NCI-H2196 (cell line): ENCODE measurements at regions not wholly inside any gene's neighbourhood (a gene's known extent, or its start where the extent isn't known, plus 50 kb on each side); places are given as distances from the start of the nearest gene placed in this dataset.
"Not testable (repeated sequence)": the region's sequence is repeated elsewhere in the genome, so short reads cannot be mapped to it uniquely, and the experiment has no call there.

Experiments
- DNase-seq: peaks from one replicate; lab custom pipeline; 2025; ENCODE audit not compliant: unreplicated experiment; lab: John Stamatoyannopoulos, UW

GRCh38 chrY:17511984-17512383 is 368.0 kb downstream of the CDY2B start:
- DNase-seq: not testable (repeated sequence)

DNA sequence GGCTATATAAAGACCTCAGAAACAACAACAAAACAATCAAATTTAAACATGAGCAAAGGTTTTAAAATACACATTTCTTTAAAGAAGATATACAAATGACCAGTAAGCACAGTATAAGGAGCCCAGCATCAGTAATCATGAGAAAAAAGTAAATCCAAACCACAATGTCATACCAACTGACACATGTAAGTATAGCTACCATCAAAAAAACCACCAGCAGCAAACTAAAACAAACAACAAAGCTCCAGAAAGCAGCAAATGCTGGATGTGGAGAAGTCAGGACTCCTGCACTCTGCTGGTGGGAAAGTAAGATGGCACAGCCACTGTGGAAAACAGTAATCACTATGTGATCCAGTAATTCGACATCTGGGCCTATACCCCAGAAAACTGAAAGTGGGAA is 368.5 kb downstream of the CDY2B start:
- DNase-seq: not testable (repeated sequence)

DNA sequence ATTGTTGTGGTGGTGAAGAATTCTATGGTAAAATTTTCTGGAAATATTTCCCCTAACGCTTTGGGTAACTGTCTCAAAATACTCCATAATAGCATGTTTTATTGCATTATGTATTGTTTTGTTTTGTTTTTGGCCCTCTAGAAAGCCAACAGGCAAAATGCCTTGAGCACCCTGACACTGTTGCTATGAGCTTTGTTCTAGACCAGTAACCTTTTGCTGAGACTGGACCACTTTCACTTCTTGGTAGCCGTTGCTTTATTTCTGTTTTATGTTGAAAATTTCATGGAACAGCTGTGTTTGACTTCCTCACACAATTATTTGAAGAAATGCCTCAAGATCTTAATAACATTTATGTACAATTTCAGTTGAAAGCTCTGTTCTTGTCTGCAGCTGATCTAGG is 374.2 kb downstream of the CDY2B start:
- DNase-seq: not testable (repeated sequence)

- DNase-seq: not testable (repeated sequence)
Observed at GRCh38 chrY:17484763-17485162, 395.3 kb downstream of the CDY2B start.

DNA sequence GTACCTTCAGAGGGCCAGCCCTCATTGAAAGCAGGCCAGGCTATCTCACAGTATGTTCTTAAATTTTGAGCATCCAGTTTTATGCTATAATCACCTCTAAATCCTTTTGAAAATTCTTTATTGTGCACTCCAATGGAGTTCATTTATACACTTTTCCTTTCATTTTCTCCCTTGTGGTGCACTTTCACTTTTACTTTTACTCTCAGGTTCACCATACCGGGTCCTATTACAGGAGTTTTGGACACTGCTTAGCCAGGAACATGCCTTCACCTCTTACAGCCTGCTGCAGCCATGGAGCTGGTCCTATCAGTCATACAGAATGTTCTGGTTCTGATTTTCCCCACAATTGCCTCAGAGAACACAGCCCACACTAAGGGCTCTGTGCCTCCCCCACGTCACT is 395.9 kb downstream of the CDY2B start:
- DNase-seq: not testable (repeated sequence)

- not testable (repeated sequence) for DNase-seq
Observed at GRCh38 chrY:17481389-17482022, 398.5 kb downstream of the CDY2B start.

DNA sequence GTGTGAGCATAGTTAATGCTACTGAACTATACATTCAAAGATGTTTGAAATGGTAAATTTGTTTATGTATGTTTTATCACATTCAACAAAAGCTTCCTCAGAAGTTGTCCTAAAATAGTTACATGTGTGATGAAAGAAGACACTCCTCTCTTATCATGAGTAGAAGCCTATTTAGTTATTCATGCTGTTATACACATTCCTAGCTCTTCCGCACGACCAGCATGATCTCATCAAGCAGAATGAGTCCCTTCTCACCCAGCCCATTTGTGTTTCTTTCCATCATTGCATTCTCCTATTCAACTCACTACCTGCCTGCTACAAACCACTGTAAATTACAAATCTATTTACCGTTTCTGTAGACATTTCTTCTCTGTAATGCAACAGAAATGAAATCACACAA is 408.0 kb downstream of the CDY2B start:
- DNase-seq: not testable (repeated sequence)

DNA sequence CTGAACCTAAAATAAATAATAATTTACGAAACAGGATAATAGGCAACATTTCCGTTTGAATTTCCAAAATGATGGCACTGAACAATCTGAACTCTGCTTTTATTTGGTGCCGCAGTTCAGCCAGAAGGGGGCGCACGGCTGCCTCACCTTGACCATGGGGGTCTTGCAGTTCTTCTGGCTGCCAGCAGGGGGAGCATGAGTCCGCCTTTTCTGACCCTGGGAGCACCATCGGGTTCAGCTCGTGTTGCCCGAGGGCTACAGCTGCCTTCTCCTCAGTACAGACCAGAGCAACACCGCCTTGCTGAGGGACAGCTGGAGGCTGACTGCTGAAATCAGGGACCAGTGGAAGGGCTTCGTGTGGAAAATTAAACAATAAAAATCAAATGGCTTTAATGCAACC is 420.3 kb downstream of the CDY2B start:
- DNase-seq: not testable (repeated sequence)

DNA sequence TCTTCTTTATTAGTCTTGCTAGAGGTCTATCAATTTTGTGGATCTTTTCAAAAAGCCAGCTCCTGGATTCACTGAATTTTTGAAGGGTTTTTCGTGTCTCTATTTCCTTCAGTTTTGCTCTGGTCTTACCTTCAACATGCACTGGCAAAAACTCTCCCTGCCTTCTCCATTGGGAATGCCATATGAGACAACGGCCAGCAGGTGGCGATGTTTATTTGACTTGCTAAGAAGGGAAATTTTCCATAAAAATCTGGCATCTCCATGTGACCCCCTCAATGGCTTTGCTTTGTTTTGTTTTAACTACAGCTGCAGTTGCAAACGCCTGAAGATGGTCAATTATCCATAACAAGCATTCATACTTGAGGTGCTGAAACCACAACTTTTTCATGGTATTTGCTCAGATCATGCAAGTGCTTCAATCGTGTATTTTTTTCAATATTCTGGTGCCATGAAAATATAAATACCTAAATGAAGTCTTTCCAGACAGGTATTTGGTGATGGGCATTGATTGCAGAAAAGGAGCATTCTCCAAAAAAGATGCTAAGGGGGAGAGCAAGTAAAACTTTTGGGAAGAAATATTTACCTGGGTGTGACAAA is 449.4 kb downstream of the CDY2B start:
- DNase-seq: peak; percentile 45

DNA sequence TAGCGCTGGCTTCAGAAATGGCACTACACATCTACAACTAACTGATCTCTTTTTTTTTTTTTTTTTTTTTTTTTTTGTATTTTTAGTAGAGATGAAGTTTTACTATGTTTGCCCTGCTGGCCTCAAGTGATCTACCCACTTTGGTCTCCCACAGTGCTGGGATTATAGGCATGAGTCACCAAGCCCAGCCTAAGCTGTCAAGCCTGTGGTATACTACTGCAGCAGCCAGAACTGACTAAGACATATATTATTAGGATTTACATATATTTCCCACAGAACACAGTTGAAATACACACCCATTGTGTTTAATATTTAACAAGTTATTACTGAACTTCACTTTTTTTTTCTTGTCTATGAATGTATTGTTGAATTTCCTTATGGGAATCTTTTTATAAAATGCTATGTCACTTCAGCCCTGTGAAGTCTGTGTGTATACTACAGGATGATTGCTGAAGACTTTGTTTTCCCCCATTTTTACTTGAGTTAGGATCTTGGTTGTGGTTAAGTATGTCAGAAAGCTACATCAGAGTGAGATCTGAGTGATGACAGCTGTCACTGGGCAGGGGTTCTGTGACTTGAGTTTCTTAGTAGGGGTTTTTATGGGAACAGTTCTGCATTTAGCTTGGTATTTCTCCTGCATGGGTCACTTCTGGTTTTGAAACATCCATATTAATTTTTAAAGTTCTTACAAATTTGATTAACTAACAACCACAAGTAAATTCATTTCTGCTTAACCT is 481.5 kb downstream of the CDY2B start:
- no peak for DNase-seq

DNA sequence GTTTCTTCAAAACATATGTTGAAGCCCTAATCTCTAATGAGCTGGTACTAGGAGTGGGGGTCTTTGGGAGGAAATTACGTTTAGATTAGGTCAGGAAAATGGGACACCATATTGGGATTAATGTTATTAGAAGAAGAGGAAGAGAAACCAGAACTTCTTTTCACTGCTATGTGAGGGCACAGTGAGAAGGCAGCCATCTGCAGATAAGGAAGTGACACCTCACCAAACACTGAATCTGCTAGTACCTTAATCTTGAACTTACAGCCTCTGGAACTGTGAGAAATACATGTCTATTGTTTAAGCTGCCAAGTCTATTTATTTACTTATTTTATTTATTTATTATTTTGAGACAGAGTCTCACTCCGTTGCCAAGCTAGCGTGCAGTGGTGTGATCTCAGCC is 482.4 kb downstream of the CDY2B start:
- no peak for DNase-seq

DNA sequence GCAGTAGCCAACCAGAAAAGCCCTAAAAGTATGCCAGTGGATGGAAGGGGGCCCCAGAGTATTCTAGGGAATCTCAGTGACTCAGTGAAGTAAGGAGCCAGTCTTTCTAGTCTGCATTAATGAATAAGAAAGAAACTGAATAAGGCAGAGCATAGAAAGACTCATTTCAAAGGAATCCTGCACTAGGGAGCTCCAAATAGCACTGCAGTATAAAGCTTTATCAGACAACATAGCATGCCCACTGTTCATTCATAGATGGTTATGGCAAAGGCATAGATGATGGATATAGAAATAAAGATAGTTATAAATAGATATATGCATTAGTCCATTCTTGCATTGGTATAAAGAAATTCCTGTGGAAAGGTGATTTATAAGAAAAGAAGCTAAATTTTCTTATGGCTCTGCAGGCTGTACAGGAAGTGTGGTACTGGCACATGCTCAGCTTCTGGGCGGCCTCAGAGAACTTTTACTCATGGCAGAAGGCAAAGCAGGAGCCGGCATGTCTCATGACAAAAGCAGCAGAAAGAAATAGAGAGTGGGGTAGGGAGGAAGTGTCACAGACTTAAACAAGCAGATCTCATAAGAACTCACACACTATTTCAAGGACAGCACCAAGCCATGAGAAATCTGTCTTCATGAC is 498.5 kb downstream of the CDY2B start:
- DNase-seq: no peak

- no peak for DNase-seq
Observed at GRCh38 chrY:17378326-17378725, 501.7 kb downstream of the CDY2B start.

GRCh38 chrY:17368413-17368812 is 511.6 kb downstream of the CDY2B start:
- no peak for DNase-seq

- no peak for DNase-seq
Observed at GRCh38 chrY:17366400-17366799, 513.6 kb downstream of the CDY2B start.

- no peak for DNase-seq
Observed at GRCh38 chrY:17339028-17339427, 541.0 kb downstream of the CDY2B start.

DNA sequence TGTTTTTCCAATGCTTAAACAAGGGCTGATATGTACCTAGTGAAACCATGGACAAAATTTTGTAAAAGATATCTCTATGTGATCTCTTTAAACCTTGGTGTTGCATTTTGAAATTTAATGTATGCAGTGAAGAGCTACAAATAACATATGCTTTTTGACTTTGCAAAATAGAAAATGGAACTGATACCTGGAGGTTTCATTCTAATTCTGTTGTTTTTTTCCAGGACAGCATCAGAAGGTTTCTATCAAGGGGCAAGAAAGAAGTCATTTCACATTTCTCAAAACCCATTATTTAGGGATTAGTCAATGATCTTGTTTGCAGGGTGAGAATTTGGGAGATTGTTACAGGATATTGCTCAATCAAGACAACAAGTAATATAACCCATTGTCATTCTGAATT is 549.3 kb downstream of the CDY2B start:
- DNase-seq: no peak

DNA sequence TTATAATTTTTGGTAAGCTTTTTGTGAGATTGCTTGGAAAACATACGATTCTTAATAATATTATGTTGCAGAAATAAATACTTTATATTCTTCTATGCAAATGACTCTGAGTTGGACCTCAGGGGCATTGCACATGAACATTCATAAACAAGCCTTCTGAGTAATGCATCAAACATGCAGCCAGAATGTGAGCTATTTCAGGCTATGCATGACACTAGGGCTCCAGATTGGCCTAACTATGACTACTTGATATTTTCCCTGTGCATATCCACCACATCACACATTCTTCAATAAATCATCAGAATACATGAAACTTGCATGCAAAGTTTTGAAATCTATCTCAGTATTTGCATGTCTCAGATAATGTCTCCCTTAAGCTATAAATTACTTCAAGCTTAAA is 560.1 kb downstream of the CDY2B start:
- DNase-seq: no peak

GRCh38 chrY:17318631-17319030 is 561.4 kb downstream of the CDY2B start:
- no peak for DNase-seq

- no peak for DNase-seq
Observed at GRCh38 chrY:17277056-17277455, 603.0 kb downstream of the CDY2B start.

DNA sequence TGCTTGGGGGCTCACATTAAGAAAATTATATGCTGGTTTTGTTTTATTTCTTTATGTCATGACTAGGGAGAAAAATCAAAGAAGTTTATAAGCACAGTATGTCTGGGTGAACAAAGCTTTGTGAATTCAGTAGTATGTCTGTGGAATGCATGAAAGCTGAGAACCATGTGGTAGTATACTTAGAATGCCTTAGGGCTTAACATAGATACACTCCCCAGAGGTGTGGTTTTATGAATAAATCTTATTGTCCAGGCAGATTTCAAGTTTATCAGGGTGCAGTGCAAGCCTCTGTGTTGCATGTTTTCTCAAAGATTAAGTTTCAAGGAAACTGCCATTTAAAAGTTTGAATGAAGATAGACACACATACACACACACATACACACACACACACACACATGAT is 620.5 kb downstream of the CDY2B start:
- DNase-seq: no peak

- no peak for DNase-seq
Observed at GRCh38 chrY:17238406-17238805, 641.6 kb downstream of the CDY2B start.
